Liver (tissue), 8 donors: ENCODE measurements at regions not wholly inside any gene's neighbourhood (a gene's known extent, or its start where the extent isn't known, plus 50 kb on each side); places are given as distances from the start of the nearest gene placed in this dataset.

Experiments
- DNase-seq: peaks from one replicate; pipeline ENCODE4 v3.0.0-alpha.2; 2017; ENCODE audit warnings: low spot score
- H3K27ac ChIP-seq, 2 donors: one replicate each; pipeline ENCODE4 v1.7.0; 2013; ENCODE audit warnings: inconsistent platforms in 2 of 2, low read length in 2 of 2, control low read depth in 1 of 2, low read depth in 1 of 2, mild to moderate bottlenecking in 1 of 2
- H3K27me3 ChIP-seq, 4 donors: one replicate each; pipeline versions ENCODE4 v1.6.1 to v1.7.0; 2013; ENCODE audit warnings: low read length in 3 of 4, inconsistent platforms in 1 of 4, mild to moderate bottlenecking in 1 of 4, moderate library complexity in 1 of 4; ENCODE audit not compliant: control insufficient read depth in 4 of 4, insufficient read depth in 4 of 4
- H3K36me3 ChIP-seq, 4 donors: one replicate each; pipeline versions ENCODE4 v1.6.1 to v1.7.0; 2013; ENCODE audit warnings: low read length in 3 of 4, mild to moderate bottlenecking in 3 of 4, low read depth in 1 of 4, moderate library complexity in 1 of 4; ENCODE audit not compliant: control insufficient read depth in 4 of 4, insufficient read depth in 3 of 4
- H3K4me1 ChIP-seq, 4 donors: one replicate each; pipeline versions ENCODE4 v1.6.1 to v1.7.0; 2013; ENCODE audit warnings: low read length in 3 of 4, mild to moderate bottlenecking in 3 of 4, moderate library complexity in 1 of 4; ENCODE audit not compliant: control insufficient read depth in 4 of 4, insufficient read depth in 4 of 4
- H3K4me3 ChIP-seq, 3 donors: one replicate each; pipeline versions ENCODE4 v1.6.1 to v1.7.0; 2013; ENCODE audit warnings: low read length in 3 of 3, control low read depth in 1 of 3, low read depth in 1 of 3, mild to moderate bottlenecking in 1 of 3
- H3K9ac ChIP-seq, 2 donors: one replicate each; pipeline ENCODE4 v1.7.0; 2013; ENCODE audit warnings: low read length in 2 of 2, mild to moderate bottlenecking in 2 of 2, moderate library complexity in 2 of 2, control low read depth in 1 of 2, low read depth in 1 of 2
- H3K9me3 ChIP-seq, 4 donors: one replicate each; pipeline versions ENCODE4 v1.6.1 to v1.7.0; 2013; ENCODE audit warnings: low read length in 3 of 4; ENCODE audit not compliant: control insufficient read depth in 4 of 4
- ATF3 ChIP-seq: IDR thresholded peaks from 2 replicates; pipeline ENCODE4 v1.6.1; 2016; ENCODE audit warnings: antibody characterized with exemption
- CTCF ChIP-seq: fragments of 150-350 bp; IDR thresholded peaks from 2 replicates; pipeline ENCODE4 v1.5.1; 2017; ENCODE audit warnings: improper control_type of control experiment, low read depth, low read length; ENCODE audit not compliant: missing input control
- EGR1 ChIP-seq, 2 donors: IDR thresholded peaks; 2 replicates each; pipeline ENCODE4 v1.6.1; 2016 to 2018; ENCODE audit warnings: antibody characterized with exemption in 2 of 2, low read depth in 2 of 2
- FOXA1 ChIP-seq: IDR thresholded peaks from 2 replicates; pipeline ENCODE4 v1.6.1; 2016; ENCODE audit warnings: antibody characterized with exemption
- FOXA2 ChIP-seq: IDR thresholded peaks from 2 replicates; pipeline ENCODE4 v1.6.1; 2016; ENCODE audit warnings: antibody characterized with exemption
- GABPA ChIP-seq, 2 donors: IDR thresholded peaks in 1 of 2; conservative IDR thresholded peaks in 1 of 2; 2 replicates each; pipeline ENCODE4 v1.6.1; 2016; ENCODE audit warnings: antibody characterized with exemption in 2 of 2, mild to moderate bottlenecking in 1 of 2, moderate library complexity in 1 of 2
- HNF4A ChIP-seq, 2 donors: conservative IDR thresholded peaks; 2 replicates each; pipeline ENCODE4 v1.6.1; 2016; ENCODE audit warnings: antibody characterized with exemption in 2 of 2, mild to moderate bottlenecking in 2 of 2
- HNF4G ChIP-seq: IDR thresholded peaks from 2 replicates; pipeline ENCODE4 v1.6.1; 2016; ENCODE audit warnings: antibody characterized with exemption
- JUND ChIP-seq, 2 donors: IDR thresholded peaks; 2 replicates each; pipeline ENCODE4 v1.6.1; 2016; ENCODE audit warnings: antibody characterized with exemption in 2 of 2
- MAX ChIP-seq: IDR thresholded peaks from 2 replicates; pipeline ENCODE4 v1.6.1; 2016; ENCODE audit warnings: antibody characterized with exemption
- NR2F2 ChIP-seq: IDR thresholded peaks from 2 replicates; pipeline ENCODE4 v1.6.1; 2016; ENCODE audit warnings: antibody characterized with exemption
- RAD21 ChIP-seq, 2 donors: IDR thresholded peaks; 2 replicates each; pipeline ENCODE4 v1.6.1; 2016; ENCODE audit warnings: antibody characterized with exemption in 2 of 2, mild to moderate bottlenecking in 2 of 2
- REST ChIP-seq: IDR thresholded peaks from 2 replicates; pipeline ENCODE4 v1.6.1; 2016; ENCODE audit warnings: antibody characterized with exemption, mild to moderate bottlenecking
- RXRA ChIP-seq, 2 donors: IDR thresholded peaks; 2 replicates each; pipeline ENCODE4 v1.6.1; 2017 to 2018; ENCODE audit warnings: antibody characterized with exemption in 2 of 2, mild to moderate bottlenecking in 1 of 2
- SP1 ChIP-seq: IDR thresholded peaks from 2 replicates; pipeline ENCODE4 v1.6.1; 2018; ENCODE audit warnings: antibody characterized with exemption, mild to moderate bottlenecking
- TAF1 ChIP-seq: conservative IDR thresholded peaks from 2 replicates; pipeline ENCODE4 v1.6.1; 2016; ENCODE audit warnings: antibody characterized with exemption, mild to moderate bottlenecking
- YY1 ChIP-seq: IDR thresholded peaks from 2 replicates; pipeline ENCODE4 v1.6.1; 2016; ENCODE audit warnings: antibody characterized with exemption, mild to moderate bottlenecking
- ZBTB33 ChIP-seq: IDR thresholded peaks from 2 replicates; pipeline ENCODE4 v1.6.1; 2016; ENCODE audit warnings: antibody characterized with exemption
- WGBS: extraction: QIAGEN DNeasy Blood & Tissue Kit; methylation state at CpG from one replicate; pipeline ENCODE4 v1.1.7; 2013; 5-methylcytosine and 5-hydroxymethylcytosine counted together
- donor health status: healthy.
- donor health status: healthy.
- donor health status: healthy.
- donor health status: healthy.
- donor health status: healthy.

- Histone ChIP-seq H3K27ac (no peak overlapping the region), H3K27me3 (no peaks in the 10 kb centered on the region), H3K4me1 (peaks cover 0 to 4% (median 0%) of the 10 kb centered on the region in 4 donors), H3K9me3 (no peaks in the 10 kb centered on the region), H3K36me3 (no peaks in the 10 kb centered on the region), H3K4me3 (no peak overlapping the region), H3K9ac (no peak overlapping the region)
- no peak for DNase-seq
- 74% methylated on average over 6 of the region's 6 CpGs for WGBS
- TF ChIP-seq RAD21 (IDR thresholded peaks at IDR 0.05): no peak
- no peak for TF ChIP-seq JUND (IDR thresholded peaks at IDR 0.05)
- TF ChIP-seq CTCF: no peak
- TF ChIP-seq GABPA (IDR thresholded peaks at IDR 0.05 in 1 of 2, conservative IDR thresholded peaks at IDR 0.05 in 1 of 2): no peak
- TF ChIP-seq SP1: no peak
- no peak for TF ChIP-seq EGR1 (IDR thresholded peaks at IDR 0.05; ENCODE audit: low read depth in 2 of 2)
- TF ChIP-seq MAX: no peak
- TF ChIP-seq REST: no peak
Measured at GRCh38 chr14:89743828-89744227, 210.7 kb downstream of the EFCAB11 start.

- Histone ChIP-seq H3K36me3 (no peaks in the 10 kb centered on the region), H3K4me3 (no peak overlapping the region), H3K4me1 (no peaks in the 10 kb centered on the region), H3K9me3 (no peaks in the 10 kb centered on the region), H3K27ac (no peak overlapping the region), H3K27me3 (no peaks in the 10 kb centered on the region), H3K9ac (no peak overlapping the region)
- 85% methylated on average over 3 of the region's 3 CpGs for WGBS
- TF ChIP-seq CTCF (no peak), HNF4A (conservative IDR thresholded peaks at IDR 0.05) (no peak), RXRA (IDR thresholded peaks at IDR 0.05) (no peak), EGR1 (IDR thresholded peaks at IDR 0.05; ENCODE audit: low read depth in 2 of 2) (no peak), FOXA1 (no peak), ATF3 (no peak), TAF1 (no peak), GABPA (IDR thresholded peaks at IDR 0.05 in 1 of 2, conservative IDR thresholded peaks at IDR 0.05 in 1 of 2) (no peak), JUND (IDR thresholded peaks at IDR 0.05) (no peak), HNF4G (no peak), NR2F2 (no peak), REST (no peak), FOXA2 (no peak), ZBTB33 (no peak), MAX (no peak), SP1 (no peak), YY1 (no peak), RAD21 (IDR thresholded peaks at IDR 0.05) (no peak)
- no peak for DNase-seq
Measured at GRCh38 chr14:89740241-89740640, 214.3 kb downstream of the EFCAB11 start.
